ENCODE measurements at regions not wholly inside any gene's neighbourhood (a gene's known extent, or its start where the extent isn't known, plus 50 kb on each side); places are given as distances from the start of the nearest gene placed in this dataset.

DNA sequence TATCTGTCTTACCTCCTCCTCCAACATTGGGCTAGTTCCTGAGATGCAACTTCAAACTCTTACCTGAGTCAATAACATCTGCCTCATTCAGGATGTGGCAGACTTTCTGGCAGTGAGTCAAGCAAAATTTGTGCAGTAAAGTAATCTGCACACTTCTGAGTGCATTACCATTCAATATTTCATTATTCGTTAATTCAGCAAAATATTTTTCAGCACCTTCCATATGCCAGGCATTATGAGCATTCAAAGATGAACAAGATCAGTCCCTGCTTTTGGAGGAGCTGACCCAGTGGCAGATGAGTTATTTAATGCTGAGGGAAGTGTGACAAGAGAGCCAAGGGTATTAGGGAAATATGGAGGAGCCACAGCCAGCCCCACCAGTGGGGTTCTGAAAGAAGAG lies 339.7 kb downstream of the LNPK start:
- H3K27me3 ChIP-seq (replicated peaks in 1 of 4; ENCODE audit: control insufficient read depth in 3 of 4, extremely low read depth in 1 of 4, insufficient read depth in 3 of 4, low read length in 3 of 4) = no peaks in the 10 kb centered on the region
- H3K4me3 ChIP-seq (ENCODE audit: extremely low read depth in 1 of 4, insufficient read depth in 2 of 4, low read depth in 3 of 4, low read length in 4 of 4) = no peak overlapping the region
- no peak overlapping the region for H2BK15ac ChIP-seq (ENCODE audit: low read length)
- no peaks in the 10 kb centered on the region for H3K79me2 ChIP-seq (ENCODE audit: control insufficient read depth in 1 of 2, insufficient read depth in 2 of 2, low read length in 2 of 2)
- no peaks in the 10 kb centered on the region for H3K4me1 ChIP-seq (replicated peaks in 1 of 4; ENCODE audit: control insufficient read depth in 3 of 4, insufficient read depth in 4 of 4, low read length in 3 of 4)
- FAIRE-seq (no peak), DNase-seq (ENCODE audit: low read depth in 1 of 2, low spot score in 2 of 2) (no peak)
- ChIA-PET CTCF (ENCODE audit: partially characterized antibody) (interaction anchor here (0.6 to 1.0 kb wide), 3 partner anchors 15 to 192 kb away, joined by 3 to 4 read pairs (median 3); no protein-coding TSS in a partner anchor), POLR2A (ENCODE audit: partially characterized antibody) (no interaction called here)
- H3K79me1 ChIP-seq (ENCODE audit: low read depth, low read length) = no peaks in the 10 kb centered on the region
- H3K9ac ChIP-seq (replicated peaks in 1 of 4; ENCODE audit: extremely low read depth in 1 of 4, low read depth in 3 of 4, low read length in 3 of 4) = no peak overlapping the region
- H2AFZ ChIP-seq (ENCODE audit: low read length) = no peak overlapping the region
- no peaks in the 10 kb centered on the region for H3K9me3 ChIP-seq (ENCODE audit: insufficient read depth in 2 of 2, low read depth in 1 of 2, low read length in 1 of 2)
- H2AK5ac ChIP-seq (ENCODE audit: low read depth, low read length) = no peak overlapping the region
- no peak overlapping the region for H3K23ac ChIP-seq (ENCODE audit: insufficient read length)
- no peak overlapping the region for H3K14ac ChIP-seq (ENCODE audit: insufficient read length)
- no peak overlapping the region for H2BK12ac ChIP-seq (ENCODE audit: low read depth, low read length)
- H4K5ac ChIP-seq (ENCODE audit: insufficient read length, low read depth, low read length) = no peak overlapping the region
- no peaks in the 10 kb centered on the region; the same call in 1 of the 2 replicates for H3K23me2 ChIP-seq (ENCODE audit: low read depth, low read length)
- no peak overlapping the region for H3K18ac ChIP-seq (ENCODE audit: extremely low read depth, low read length)
- WGBS, 2 experiments (ENCODE audit: extremely low coverage in 1 of 2, insufficient coverage in 1 of 2, insufficient read length in 1 of 2, insufficient replicate concordance in 2 of 2, low coverage in 1 of 2, low lambda C conversion rate in 2 of 2, missing lambda C conversion rate in 1 of 2) = 89% methylated on average over 1 of the region's 1 CpG; no CpG with 5 or more reads in 1 of the 2 experiments
- no peak overlapping the region for H3K4ac ChIP-seq (replicated peaks; ENCODE audit: insufficient read length, low read depth, low read length)
- no peak overlapping the region for H2BK5ac ChIP-seq (ENCODE audit: low read depth, low read length)
- H4K91ac ChIP-seq (replicated peaks; ENCODE audit: insufficient read length, low read length) = no peak overlapping the region
- no peak overlapping the region for H4K8ac ChIP-seq (ENCODE audit: extremely low read depth, insufficient read depth, low read length)
- no peak overlapping the region for H2BK20ac ChIP-seq (ENCODE audit: low read length)
- no peak overlapping the region for H3K27ac ChIP-seq (ENCODE audit: low read depth, low read length)
- H3K36me3 ChIP-seq (ENCODE audit: control insufficient read depth in 2 of 4, insufficient read depth in 4 of 4, low read length in 3 of 4) = no peaks in the 10 kb centered on the region
- H3K56ac ChIP-seq (replicated peaks; ENCODE audit: insufficient read length, low read depth, low read length) = no peak overlapping the region
- no peak overlapping the region for H3K4me2 ChIP-seq (ENCODE audit: insufficient read depth in 1 of 2, low read depth in 2 of 2, low read length in 2 of 2)
- H4K20me1 ChIP-seq (replicated peaks in 1 of 2; ENCODE audit: control insufficient read depth in 1 of 2, insufficient read depth in 2 of 2, low read length in 2 of 2) = no peaks in the 10 kb centered on the region
- H2BK120ac ChIP-seq (replicated peaks; ENCODE audit: low read depth, low read length) = no peak overlapping the region
- TF ChIP-seq BACH1 (IDR thresholded peaks at IDR 0.05; ENCODE audit: low read length) (no peak), SP1 (IDR thresholded peaks at IDR 0.05; ENCODE audit: low read depth, low read length) (no peak), EZH2 (IDR thresholded peaks at IDR 0.05; ENCODE audit: low read depth, low read length, severe bottlenecking) (no peak), HDAC2 (IDR thresholded peaks at IDR 0.05; ENCODE audit: borderline replicate concordance in 1 of 2, low read depth in 2 of 2, low read length in 2 of 2) (no peak), SRF (IDR thresholded peaks at IDR 0.05; ENCODE audit: low read depth, low read length) (no peak), BCL11A (IDR thresholded peaks at IDR 0.05; ENCODE audit: low read depth in 2 of 2, low read length in 2 of 2) (no peak), FOSL1 (IDR thresholded peaks at IDR 0.05; ENCODE audit: insufficient read depth, low read depth, low read length) (no peak), TAF1 (IDR thresholded peaks at IDR 0.05; ENCODE audit: low read depth, low read length) (no peak), BRCA1 (IDR thresholded peaks at IDR 0.05; ENCODE audit: low read depth, low read length) (no peak), RXRA (IDR thresholded peaks at IDR 0.05; ENCODE audit: insufficient read depth, low read depth, low read length) (no peak), PHF8 (conservative IDR thresholded peaks at IDR 0.05; ENCODE audit: low read depth, low read length) (no peak), CREB1 (IDR thresholded peaks at IDR 0.05) (no peak)
- TF ChIP-seq, protein P1, sequence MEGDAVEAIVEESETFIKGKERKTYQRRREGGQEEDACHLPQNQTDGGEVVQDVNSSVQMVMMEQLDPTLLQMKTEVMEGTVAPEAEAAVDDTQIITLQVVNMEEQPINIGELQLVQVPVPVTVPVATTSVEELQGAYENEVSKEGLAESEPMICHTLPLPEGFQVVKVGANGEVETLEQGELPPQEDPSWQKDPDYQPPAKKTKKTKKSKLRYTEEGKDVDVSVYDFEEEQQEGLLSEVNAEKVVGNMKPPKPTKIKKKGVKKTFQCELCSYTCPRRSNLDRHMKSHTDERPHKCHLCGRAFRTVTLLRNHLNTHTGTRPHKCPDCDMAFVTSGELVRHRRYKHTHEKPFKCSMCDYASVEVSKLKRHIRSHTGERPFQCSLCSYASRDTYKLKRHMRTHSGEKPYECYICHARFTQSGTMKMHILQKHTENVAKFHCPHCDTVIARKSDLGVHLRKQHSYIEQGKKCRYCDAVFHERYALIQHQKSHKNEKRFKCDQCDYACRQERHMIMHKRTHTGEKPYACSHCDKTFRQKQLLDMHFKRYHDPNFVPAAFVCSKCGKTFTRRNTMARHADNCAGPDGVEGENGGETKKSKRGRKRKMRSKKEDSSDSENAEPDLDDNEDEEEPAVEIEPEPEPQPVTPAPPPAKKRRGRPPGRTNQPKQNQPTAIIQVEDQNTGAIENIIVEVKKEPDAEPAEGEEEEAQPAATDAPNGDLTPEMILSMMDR (IDR thresholded peaks at IDR 0.05; ENCODE audit: control extremely low read depth in 1 of 3, insufficient read depth in 1 of 3, low read depth in 1 of 3, low read length in 3 of 3) = no peak

Data from H1 (cell line).